GM23338 (cell line): ENCODE measurements at regions not wholly inside any gene's neighbourhood (a gene's known extent, or its start where the extent isn't known, plus 50 kb on each side); places are given as distances from the start of the nearest gene placed in this dataset.

ENCODE experiments used
- ATAC-seq: fragments of 200-7000 bp; cut with Tn5 transposase; 3 replicates; pipeline ENCODE4 v1.9.1; 2020
- DNase-seq: peaks from one replicate; pipeline ENCODE4 v3.0.0-alpha.2; 2015; ENCODE audit warnings: low spot score
- H2AFZ ChIP-seq: fragments of 200-600 bp; sonication (generic); 2 replicates; pipeline ENCODE4 v1.8.0; 2016; ENCODE audit warnings: antibody characterized with exemption, mild to moderate bottlenecking, moderate library complexity
- H3F3A ChIP-seq: fragments of 200-600 bp; sonication (generic); replicated peaks from 2 replicates; pipeline ENCODE4 v1.8.0; 2017; ENCODE audit warnings: antibody characterized with exemption, mixed run types, low read depth
- H3K27ac ChIP-seq: fragments of 200-600 bp; sonication (generic); 2 replicates; pipeline ENCODE4 v1.6.1; 2016; ENCODE audit warnings: low read depth
- H3K27me3 ChIP-seq: fragments of 200-600 bp; sonication (generic); 2 replicates; pipeline ENCODE4 v1.8.0; 2016; ENCODE audit warnings: mild to moderate bottlenecking, mixed run types, moderate library complexity; ENCODE audit not compliant: insufficient read depth
- H3K36me3 ChIP-seq: fragments of 200-600 bp; sonication (generic); 2 replicates; pipeline ENCODE4 v1.8.0; 2016; ENCODE audit warnings: mild to moderate bottlenecking; ENCODE audit not compliant: insufficient read depth
- H3K4me1 ChIP-seq: fragments of 200-600 bp; sonication (generic); 2 replicates; pipeline ENCODE4 v1.8.0; 2016; ENCODE audit warnings: mild to moderate bottlenecking, moderate library complexity; ENCODE audit not compliant: insufficient read depth
- H3K4me2 ChIP-seq: fragments of 200-600 bp; sonication (generic); 2 replicates; pipeline ENCODE4 v1.7.1; 2017; ENCODE audit warnings: mixed run types
- H3K4me3 ChIP-seq: fragments of 200-600 bp; sonication (generic); 2 replicates; pipeline ENCODE4 v1.6.1; 2016; ENCODE audit warnings: mixed run types
- H3K79me2 ChIP-seq: fragments of 200-600 bp; sonication (generic); replicated peaks from 2 replicates; pipeline ENCODE4 v1.8.0; 2017; ENCODE audit warnings: mild to moderate bottlenecking; ENCODE audit not compliant: insufficient read depth
- H3K9me2 ChIP-seq: fragments of 200-600 bp; sonication (generic); 2 replicates; pipeline ENCODE4 v1.8.0; 2017; ENCODE audit not compliant: insufficient read depth
- H4K20me1 ChIP-seq: fragments of 200-600 bp; sonication (generic); replicated peaks from 2 replicates; pipeline ENCODE4 v1.8.0; 2017; ENCODE audit warnings: mild to moderate bottlenecking; ENCODE audit not compliant: insufficient read depth
- H3K27ac Mint-ChIP-seq: 2 replicates; pipeline ENCODE4 v1.8.0; 2020; ENCODE audit warnings: inconsistent platforms, mild to moderate bottlenecking, moderate library complexity, mixed read lengths
- H3K27me3 Mint-ChIP-seq: 3 replicates; pipeline ENCODE4 v1.8.0; 2022; ENCODE audit warnings: low read depth, mild to moderate bottlenecking, moderate library complexity, mixed read lengths, inconsistent platforms; ENCODE audit not compliant: insufficient read depth, poor library complexity
- H3K36me3 Mint-ChIP-seq: 3 replicates; pipeline ENCODE4 v1.8.0; 2021; ENCODE audit warnings: low read depth, mild to moderate bottlenecking, inconsistent platforms, moderate library complexity, mixed read lengths
- H3K4me1 Mint-ChIP-seq: 3 replicates; pipeline ENCODE4 v1.8.0; 2020; ENCODE audit warnings: mild to moderate bottlenecking, inconsistent platforms, mixed read lengths
- H3K4me3 Mint-ChIP-seq: 3 replicates; pipeline ENCODE4 v1.8.0; 2021; ENCODE audit warnings: moderate library complexity, mild to moderate bottlenecking, inconsistent platforms, mixed read lengths
- H3K9me3 Mint-ChIP-seq: 3 replicates; pipeline ENCODE4 v1.8.0; 2020; ENCODE audit warnings: moderate library complexity, mild to moderate bottlenecking, inconsistent platforms, mixed read lengths
- CREB1 ChIP-seq: fragments of 250-450 bp; sonication (Bioruptor Pico); IDR thresholded peaks from 2 replicates; pipeline ENCODE4 v1.5.0; 2020; ENCODE audit warnings: low read depth, mild to moderate bottlenecking, moderate library complexity
- CTCF ChIP-seq, 2 experiments: fragments of 200-600 bp in 1 of 2; sonication (generic) in 1 of 2; conservative IDR thresholded peaks; 2 replicates each; pipeline versions ENCODE4 v1.5.1 to v1.6.1; 2016 to 2017; ENCODE audit warnings: antibody characterized with exemption in 2 of 2, low read depth in 2 of 2, mild to moderate bottlenecking in 2 of 2, moderate library complexity in 1 of 2
- JUNB ChIP-seq: IDR thresholded peaks from one replicate; pipeline ENCODE4 v1.6.1; 2016; ENCODE audit warnings: antibody characterized with exemption; ENCODE audit not compliant: unreplicated experiment
- NANOG ChIP-seq: IDR thresholded peaks from 2 replicates; pipeline ENCODE4 v1.6.1; 2016; ENCODE audit warnings: antibody characterized with exemption, borderline replicate concordance
- POLR2AphosphoS5 ChIP-seq: IDR thresholded peaks from 2 replicates; pipeline ENCODE4 v1.6.1; 2016; ENCODE audit warnings: antibody characterized with exemption, low read depth
- ZNF114 ChIP-seq: fragments of 250-450 bp; sonication (Bioruptor Pico); IDR thresholded peaks from 2 replicates; pipeline ENCODE4 v1.5.0; 2020; ENCODE audit warnings: mild to moderate bottlenecking, moderate library complexity
- ZNF462 ChIP-seq: fragments of 250-450 bp; sonication (Bioruptor Pico); IDR thresholded peaks from 2 replicates; pipeline ENCODE4 v1.5.0; 2020; ENCODE audit warnings: mild to moderate bottlenecking, moderate library complexity

DNA sequence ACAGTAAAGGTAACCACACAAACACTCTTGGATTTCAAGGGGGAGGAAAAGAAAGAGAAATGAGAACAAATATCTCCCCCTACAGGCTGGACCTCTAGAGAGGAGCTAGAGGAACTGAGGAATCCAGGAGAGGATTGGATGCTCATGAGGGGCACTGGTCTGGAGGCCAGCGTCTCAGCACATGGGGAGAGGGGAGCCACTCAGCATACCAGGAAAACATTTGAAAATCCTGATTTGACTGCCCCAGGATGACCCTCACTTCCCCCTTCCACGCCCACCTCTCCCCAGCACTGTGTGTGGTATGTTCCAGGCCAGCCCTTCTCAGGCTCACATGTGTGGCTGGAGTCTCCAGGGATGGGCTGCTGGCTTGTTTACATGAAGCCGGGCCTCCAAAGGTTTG, 396.8 kb upstream of the ID2 start:
- H3K4me1 Mint-ChIP-seq = peaks cover 6% of the 10 kb centered on the region
- H3K4me1 ChIP-seq = no peaks in the 10 kb centered on the region
- H3K27ac ChIP-seq = no peak overlapping the region
- H3K36me3 ChIP-seq = no peaks in the 10 kb centered on the region
- TF ChIP-seq CTCF (conservative IDR thresholded peaks at IDR 0.05; ENCODE audit: low read depth in 2 of 2) (peak; percentile 44 to 64), JUNB (no peak)
- ATAC-seq (peak; percentile 78), DNase-seq (peak; percentile 46)
- no peak overlapping the region for H3K27ac Mint-ChIP-seq
- H3K79me2 ChIP-seq = no peaks in the 10 kb centered on the region
- no peak overlapping the region for H3K4me2 ChIP-seq
- H3K9me3 Mint-ChIP-seq = no peaks in the 10 kb centered on the region
- no peaks in the 10 kb centered on the region for H3F3A ChIP-seq
- no peak overlapping the region for H2AFZ ChIP-seq
- H3K9me2 ChIP-seq = peaks cover 6% of the 10 kb centered on the region
- H3K4me3 ChIP-seq = no peak overlapping the region
- H3K36me3 Mint-ChIP-seq = 0 out of 3 replicates have a peak, but pooled peaks cover 2% of the 10 kb centered on the region
- peaks cover 2% of the 10 kb centered on the region for H3K27me3 Mint-ChIP-seq
- no peak overlapping the region for H3K4me3 Mint-ChIP-seq
- H3K27me3 ChIP-seq = no peaks in the 10 kb centered on the region
- H4K20me1 ChIP-seq = no peaks in the 10 kb centered on the region

- no peak overlapping the region for H3K27ac Mint-ChIP-seq
- H3K27me3 Mint-ChIP-seq = peaks cover 2% of the 10 kb centered on the region
- DNase-seq (no peak), ATAC-seq (no peak)
- Histone ChIP-seq H3K4me3 (no peak overlapping the region), H3K27ac (no peak overlapping the region), H3K4me2 (no peak overlapping the region), H3F3A (no peaks in the 10 kb centered on the region), H3K27me3 (no peaks in the 10 kb centered on the region), H3K79me2 (no peaks in the 10 kb centered on the region), H4K20me1 (no peaks in the 10 kb centered on the region), H2AFZ (no peak overlapping the region), H3K36me3 (no peaks in the 10 kb centered on the region), H3K9me2 (peaks cover 6% of the 10 kb centered on the region), H3K4me1 (no peaks in the 10 kb centered on the region)
- no peaks in the 10 kb centered on the region for H3K9me3 Mint-ChIP-seq
- peaks cover 6% of the 10 kb centered on the region for H3K4me1 Mint-ChIP-seq
- no peak overlapping the region for H3K4me3 Mint-ChIP-seq
- H3K36me3 Mint-ChIP-seq = 0 out of 3 replicates have a peak, but pooled peaks cover 2% of the 10 kb centered on the region
- TF ChIP-seq CTCF (conservative IDR thresholded peaks at IDR 0.05; ENCODE audit: low read depth in 2 of 2) (no peak), ZNF462 (CRISPR knock-in tag) (no peak), CREB1 (CRISPR knock-in tag) (no peak), POLR2AphosphoS5 (no peak), NANOG (no peak), ZNF114 (no peak)
These were observed 396.0 kb upstream of the ID2 start for GRCh38 chr2:8285898-8286297.
